ENCODE measurements at regions not wholly inside any gene's neighbourhood (a gene's known extent, or its start where the extent isn't known, plus 50 kb on each side); places are given as distances from the start of the nearest gene placed in this dataset.

- DNase-seq = no peak
- H3K4me1 ChIP-seq = no peaks in the 10 kb centered on the region
- H3K4me3 ChIP-seq = no peak overlapping the region
- no peak for ATAC-seq
- TF ChIP-seq POLR2A (IDR thresholded peaks at IDR 0.05) = no peak
- TF ChIP-seq, protein P1, sequence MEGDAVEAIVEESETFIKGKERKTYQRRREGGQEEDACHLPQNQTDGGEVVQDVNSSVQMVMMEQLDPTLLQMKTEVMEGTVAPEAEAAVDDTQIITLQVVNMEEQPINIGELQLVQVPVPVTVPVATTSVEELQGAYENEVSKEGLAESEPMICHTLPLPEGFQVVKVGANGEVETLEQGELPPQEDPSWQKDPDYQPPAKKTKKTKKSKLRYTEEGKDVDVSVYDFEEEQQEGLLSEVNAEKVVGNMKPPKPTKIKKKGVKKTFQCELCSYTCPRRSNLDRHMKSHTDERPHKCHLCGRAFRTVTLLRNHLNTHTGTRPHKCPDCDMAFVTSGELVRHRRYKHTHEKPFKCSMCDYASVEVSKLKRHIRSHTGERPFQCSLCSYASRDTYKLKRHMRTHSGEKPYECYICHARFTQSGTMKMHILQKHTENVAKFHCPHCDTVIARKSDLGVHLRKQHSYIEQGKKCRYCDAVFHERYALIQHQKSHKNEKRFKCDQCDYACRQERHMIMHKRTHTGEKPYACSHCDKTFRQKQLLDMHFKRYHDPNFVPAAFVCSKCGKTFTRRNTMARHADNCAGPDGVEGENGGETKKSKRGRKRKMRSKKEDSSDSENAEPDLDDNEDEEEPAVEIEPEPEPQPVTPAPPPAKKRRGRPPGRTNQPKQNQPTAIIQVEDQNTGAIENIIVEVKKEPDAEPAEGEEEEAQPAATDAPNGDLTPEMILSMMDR (IDR thresholded peaks at IDR 0.05) = no peak
- H3K27me3 ChIP-seq = no peaks in the 10 kb centered on the region
- intact Hi-C loops (cut with DNase I) = no loop called here
- H3K36me3 ChIP-seq = no peaks in the 10 kb centered on the region
- H3K9me3 ChIP-seq = no peaks in the 10 kb centered on the region
- no peak overlapping the region for H3K27ac ChIP-seq
- 75% methylated on average over 4 of the region's 4 CpGs for WGBS (ENCODE audit: insufficient coverage, low coverage, low lambda C conversion rate, missing lambda C conversion rate)
These were observed 244.1 kb upstream of the TNP1 start for GRCh38 chr2:217103752-217104545.

DNA sequence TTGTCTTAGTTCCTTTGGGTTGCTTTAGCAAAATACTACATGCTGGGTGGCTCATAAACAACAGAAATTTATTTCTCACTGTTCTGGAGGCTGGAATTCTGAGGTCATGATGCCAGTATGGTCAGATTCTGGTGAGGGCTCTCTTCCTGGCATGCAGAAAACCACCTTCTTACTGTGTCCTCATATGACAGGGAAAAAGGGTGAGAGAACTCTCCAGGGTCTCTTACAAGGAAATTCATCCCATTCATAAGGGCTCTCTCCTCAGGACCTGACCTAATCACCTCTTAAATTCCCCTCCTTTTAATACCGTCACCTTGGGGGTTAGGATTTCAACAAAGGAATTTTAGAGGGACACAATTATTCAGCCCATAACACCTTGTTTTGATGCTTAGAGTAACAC is 243.1 kb upstream of the TNP1 start:
- ATAC-seq = no peak
- 64% methylated on average over 1 of the region's 1 CpG for WGBS (ENCODE audit: insufficient coverage, low coverage, low lambda C conversion rate, missing lambda C conversion rate)

GRCh38 chr2:217101972-217102371 is 242.1 kb upstream of the TNP1 start:
- no peak overlapping the region for H3K4me3 ChIP-seq
- DNase-seq (no peak), ATAC-seq (no peak)
- WGBS (ENCODE audit: insufficient coverage, low coverage, low lambda C conversion rate, missing lambda C conversion rate) = 77% methylated on average over 6 of the region's 6 CpGs
- no peaks in the 10 kb centered on the region for H3K27me3 ChIP-seq
- no peaks in the 10 kb centered on the region for H3K4me1 ChIP-seq
- no peaks in the 10 kb centered on the region for H3K36me3 ChIP-seq
- no peak for TF ChIP-seq POLR2A (IDR thresholded peaks at IDR 0.05)
- TF ChIP-seq, protein P1 (IDR thresholded peaks at IDR 0.05) = no peak
- no peaks in the 10 kb centered on the region for H3K9me3 ChIP-seq
- intact Hi-C loops (cut with DNase I) = no loop called here
- no peak overlapping the region for H3K27ac ChIP-seq

More for the DNA sequence above, 243.1 kb upstream of the TNP1 start:
- Histone ChIP-seq H3K27me3 (no peaks in the 10 kb centered on the region), H3K36me3 (no peaks in the 10 kb centered on the region), H3K4me3 (no peak overlapping the region), H3K9me3 (no peaks in the 10 kb centered on the region), H3K4me1 (no peaks in the 10 kb centered on the region), H3K27ac (no peak overlapping the region)
- no peak for TF ChIP-seq POLR2A (IDR thresholded peaks at IDR 0.05)
- TF ChIP-seq, protein P1 (IDR thresholded peaks at IDR 0.05) = no peak
- DNase-seq = no peak
- intact Hi-C loops (cut with DNase I) = no loop called here

GRCh38 chr2:217099561-217099960 is 239.7 kb upstream of the TNP1 start:
- DNase-seq (no peak), ATAC-seq (no peak)
- TF ChIP-seq POLR2A (IDR thresholded peaks at IDR 0.05) = no peak
- TF ChIP-seq, protein P1 (IDR thresholded peaks at IDR 0.05) = no peak
- H3K27me3 ChIP-seq = no peaks in the 10 kb centered on the region
- no peak overlapping the region for H3K4me3 ChIP-seq
- H3K9me3 ChIP-seq = no peaks in the 10 kb centered on the region
- no peaks in the 10 kb centered on the region for H3K4me1 ChIP-seq
- H3K36me3 ChIP-seq = no peaks in the 10 kb centered on the region
- intact Hi-C loops (cut with DNase I) = no loop called here
- no peak overlapping the region for H3K27ac ChIP-seq
